ENCODE measurements at regions not wholly inside any gene's neighbourhood (a gene's known extent, or its start where the extent isn't known, plus 50 kb on each side); places are given as distances from the start of the nearest gene placed in this dataset.

DNA sequence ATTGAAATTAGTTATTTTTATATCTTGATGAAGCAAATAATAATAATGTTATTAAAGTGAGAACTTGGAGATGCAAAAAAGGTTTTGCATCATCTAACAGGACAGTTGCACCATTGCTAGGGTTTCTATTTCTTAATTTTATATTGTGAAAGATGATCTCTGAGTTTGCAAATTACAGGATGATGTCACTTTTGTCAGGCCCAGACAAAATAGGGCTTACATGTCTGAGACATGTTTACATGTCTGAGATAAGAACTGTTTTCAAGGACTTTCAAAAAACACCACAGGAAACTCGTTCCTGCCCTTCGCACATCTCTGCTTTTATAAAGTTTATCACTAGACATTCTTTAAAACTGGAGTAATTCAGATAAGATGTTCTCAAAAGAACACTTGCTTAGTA lies 1075.8 kb upstream of the MANEA start:
- no peak overlapping the region for H2AFZ ChIP-seq (ENCODE audit: insufficient read depth, low read depth, low read length, poor library complexity, severe bottlenecking)

DNA sequence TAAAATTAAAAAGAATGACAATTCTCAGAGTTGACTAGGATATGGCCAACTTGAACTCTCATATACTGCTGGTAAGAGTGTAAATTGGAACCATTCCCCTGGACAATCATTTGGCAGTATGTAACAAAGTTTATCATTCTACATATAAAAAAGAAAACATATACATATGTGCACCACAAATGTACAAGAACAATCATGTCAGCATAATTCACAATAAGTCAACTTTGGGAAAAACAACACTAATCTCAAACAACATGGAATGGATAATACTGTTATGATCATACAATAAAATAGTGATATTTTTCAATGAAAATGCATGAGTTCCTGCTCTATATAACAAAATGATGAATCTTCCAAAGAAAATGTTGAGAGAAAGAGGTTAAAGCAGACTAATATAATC lies 1078.7 kb upstream of the EPHA7 start:
- Histone ChIP-seq H2AFZ (ENCODE audit: insufficient read depth, low read depth, low read length, poor library complexity, severe bottlenecking) (no peak overlapping the region), H3K4me2 (replicated peaks; ENCODE audit: low read depth, low read length, poor library complexity, severe bottlenecking) (no peak overlapping the region), H3K27me3 (replicated peaks in 1 of 4; ENCODE audit: control extremely low read depth in 1 of 4, control insufficient read depth in 3 of 4, insufficient read depth in 4 of 4, low read length in 3 of 4) (no peaks in the 10 kb centered on the region), H4K20me1 (ENCODE audit: control insufficient read depth, insufficient read depth, low read length, poor library complexity, severe bottlenecking) (no peaks in the 10 kb centered on the region), H3K27ac (ENCODE audit: low read length in 2 of 2) (no peak overlapping the region), H3K4me3 (ENCODE audit: control extremely low read depth in 1 of 5, extremely low read depth in 1 of 5, insufficient read depth in 1 of 5, low read depth in 2 of 5, low read length in 4 of 5) (no peak overlapping the region), H3K36me3 (replicated peaks in 1 of 2; ENCODE audit: control extremely low read depth in 1 of 2, control insufficient read depth in 1 of 2, extremely low read depth in 1 of 2, insufficient read depth in 2 of 2, low read length in 1 of 2) (no peaks in the 10 kb centered on the region), H3K9ac (ENCODE audit: low read length) (no peak overlapping the region), H3K9me3 (ENCODE audit: control extremely low read depth in 1 of 3, control insufficient read depth in 2 of 3, insufficient read depth in 1 of 3, low read length in 2 of 3) (no peaks in the 10 kb centered on the region), H3K4me1 (ENCODE audit: control insufficient read depth in 2 of 2, insufficient read depth in 2 of 2, low read length in 2 of 2) (no peaks in the 10 kb centered on the region), H3K79me2 (ENCODE audit: control insufficient read depth, insufficient read depth, low read length) (no peaks in the 10 kb centered on the region)
- ATAC-seq (ENCODE audit: low read depth) (no peak), DNase-seq (no peak)
- no peaks in the 10 kb centered on the region for H3K27me3 Mint-ChIP-seq
- no peak overlapping the region for H3K4me3 Mint-ChIP-seq
- no peaks in the 10 kb centered on the region for H3K9me3 Mint-ChIP-seq (ENCODE audit: insufficient read depth)
- ChIA-PET CTCF (no interaction called here), POLR2A (no interaction called here)
- H3K27ac Mint-ChIP-seq = no peak overlapping the region
- no peak for TF ChIP-seq EZH2 (IDR thresholded peaks at IDR 0.05; ENCODE audit: borderline replicate concordance, insufficient read depth, low read depth, low read length, poor library complexity, severe bottlenecking)
- TF ChIP-seq, protein P1, sequence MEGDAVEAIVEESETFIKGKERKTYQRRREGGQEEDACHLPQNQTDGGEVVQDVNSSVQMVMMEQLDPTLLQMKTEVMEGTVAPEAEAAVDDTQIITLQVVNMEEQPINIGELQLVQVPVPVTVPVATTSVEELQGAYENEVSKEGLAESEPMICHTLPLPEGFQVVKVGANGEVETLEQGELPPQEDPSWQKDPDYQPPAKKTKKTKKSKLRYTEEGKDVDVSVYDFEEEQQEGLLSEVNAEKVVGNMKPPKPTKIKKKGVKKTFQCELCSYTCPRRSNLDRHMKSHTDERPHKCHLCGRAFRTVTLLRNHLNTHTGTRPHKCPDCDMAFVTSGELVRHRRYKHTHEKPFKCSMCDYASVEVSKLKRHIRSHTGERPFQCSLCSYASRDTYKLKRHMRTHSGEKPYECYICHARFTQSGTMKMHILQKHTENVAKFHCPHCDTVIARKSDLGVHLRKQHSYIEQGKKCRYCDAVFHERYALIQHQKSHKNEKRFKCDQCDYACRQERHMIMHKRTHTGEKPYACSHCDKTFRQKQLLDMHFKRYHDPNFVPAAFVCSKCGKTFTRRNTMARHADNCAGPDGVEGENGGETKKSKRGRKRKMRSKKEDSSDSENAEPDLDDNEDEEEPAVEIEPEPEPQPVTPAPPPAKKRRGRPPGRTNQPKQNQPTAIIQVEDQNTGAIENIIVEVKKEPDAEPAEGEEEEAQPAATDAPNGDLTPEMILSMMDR (IDR thresholded peaks at IDR 0.05) = no peak
- no peaks in the 10 kb centered on the region for H3K4me1 Mint-ChIP-seq
- intact Hi-C loops (cut with micrococcal nuclease) = no loop called here

More for the DNA sequence above, 1075.8 kb upstream of the MANEA start:
- no peak overlapping the region for H3K27ac ChIP-seq (ENCODE audit: low read length in 2 of 2)
- Mint-ChIP-seq H3K27ac (no peak overlapping the region), H3K4me1 (no peaks in the 10 kb centered on the region), H3K27me3 (no peaks in the 10 kb centered on the region), H3K9me3 (ENCODE audit: insufficient read depth) (peaks cover 2% of the 10 kb centered on the region), H3K4me3 (no peak overlapping the region)
- intact Hi-C loops (cut with micrococcal nuclease) = no loop called here
- H3K79me2 ChIP-seq (ENCODE audit: control insufficient read depth, insufficient read depth, low read length) = no peaks in the 10 kb centered on the region
- H3K4me3 ChIP-seq (ENCODE audit: control extremely low read depth in 1 of 5, extremely low read depth in 1 of 5, insufficient read depth in 1 of 5, low read depth in 2 of 5, low read length in 4 of 5) = no peak overlapping the region
- ATAC-seq (ENCODE audit: low read depth) = no peak
- no peaks in the 10 kb centered on the region for H3K9me3 ChIP-seq (ENCODE audit: control extremely low read depth in 1 of 3, control insufficient read depth in 2 of 3, insufficient read depth in 1 of 3, low read length in 2 of 3)
- 60% methylated on average over 1 of the region's 2 CpGs for WGBS (ENCODE audit: insufficient coverage)
- POLR2A ChIA-PET = no interaction called here
- H3K4me2 ChIP-seq (replicated peaks; ENCODE audit: low read depth, low read length, poor library complexity, severe bottlenecking) = no peak overlapping the region
- no peak for TF ChIP-seq EZH2 (IDR thresholded peaks at IDR 0.05; ENCODE audit: borderline replicate concordance, insufficient read depth, low read depth, low read length, poor library complexity, severe bottlenecking)
- TF ChIP-seq, protein P1 (IDR thresholded peaks at IDR 0.05) = no peak
- no peaks in the 10 kb centered on the region for H4K20me1 ChIP-seq (ENCODE audit: control insufficient read depth, insufficient read depth, low read length, poor library complexity, severe bottlenecking)
- no peaks in the 10 kb centered on the region for H3K27me3 ChIP-seq (replicated peaks in 1 of 4; ENCODE audit: control extremely low read depth in 1 of 4, control insufficient read depth in 3 of 4, insufficient read depth in 4 of 4, low read length in 3 of 4)
- DNase-seq = no peak
- no peak overlapping the region for H3K9ac ChIP-seq (ENCODE audit: low read length)
- no peaks in the 10 kb centered on the region for H3K36me3 ChIP-seq (replicated peaks in 1 of 2; ENCODE audit: control extremely low read depth in 1 of 2, control insufficient read depth in 1 of 2, extremely low read depth in 1 of 2, insufficient read depth in 2 of 2, low read length in 1 of 2)
- H3K4me1 ChIP-seq (ENCODE audit: control insufficient read depth in 2 of 2, insufficient read depth in 2 of 2, low read length in 2 of 2) = no peaks in the 10 kb centered on the region
- CTCF ChIA-PET = no interaction called here

Data from B cell (primary cell).